ENCODE measurements at regions not wholly inside any gene's neighbourhood (a gene's known extent, or its start where the extent isn't known, plus 50 kb on each side); places are given as distances from the start of the nearest gene placed in this dataset.

- no peak for TF ChIP-seq JDP2 (CRISPR knock-in tag; IDR thresholded peaks at IDR 0.05; ENCODE audit: borderline replicate concordance)
- no peak for TF ChIP-seq ATAD3A (CRISPR knock-in tag; IDR thresholded peaks at IDR 0.05)
- no peak for TF ChIP-seq TP53 (CRISPR knock-in tag; conservative IDR thresholded peaks at IDR 0.05)
- peak; percentile 57; the same call in 1 of the 2 replicates for TF ChIP-seq MEIS1 (CRISPR knock-in tag; IDR thresholded peaks at IDR 0.05; ENCODE audit: borderline replicate concordance)
- TF ChIP-seq ZSCAN12 (CRISPR knock-in tag; IDR thresholded peaks at IDR 0.05): no peak
- TF ChIP-seq DMTF1 (CRISPR knock-in tag; IDR thresholded peaks at IDR 0.05): no peak
- TF ChIP-seq ZNF710 (CRISPR knock-in tag; IDR thresholded peaks at IDR 0.05; ENCODE audit: borderline replicate concordance): 0 out of 2 replicates have a peak, but pooled peaks have one; percentile 18
- no peak for TF ChIP-seq FOSL2 (CRISPR knock-in tag; IDR thresholded peaks at IDR 0.05)
- no peak for TF ChIP-seq ZFP37 (CRISPR knock-in tag; IDR thresholded peaks at IDR 0.05; ENCODE audit: borderline replicate concordance)
- TF ChIP-seq ZNF597 (CRISPR knock-in tag; IDR thresholded peaks at IDR 0.05): no peak
- no peak for TF ChIP-seq ZBED4 (CRISPR knock-in tag; IDR thresholded peaks at IDR 0.05; ENCODE audit: borderline replicate concordance)
- TF ChIP-seq ZNF552 (CRISPR knock-in tag; IDR thresholded peaks at IDR 0.05; ENCODE audit: borderline replicate concordance): no peak
- TF ChIP-seq SAP130 (CRISPR knock-in tag; IDR thresholded peaks at IDR 0.05; ENCODE audit: low read depth): 0 out of 2 replicates have a peak, but pooled peaks have one; percentile 35
- no peak for TF ChIP-seq ZNF503 (CRISPR knock-in tag; IDR thresholded peaks at IDR 0.05)
- TF ChIP-seq MIER3 (CRISPR knock-in tag; IDR thresholded peaks at IDR 0.05; ENCODE audit: borderline replicate concordance): no peak
- no peak for TF ChIP-seq ZNF329 (CRISPR knock-in tag; IDR thresholded peaks at IDR 0.05; ENCODE audit: low read depth)
- TF ChIP-seq PTBP1 (IDR thresholded peaks at IDR 0.05; ENCODE audit: low read depth, low read length, poor library complexity, severe bottlenecking): no peak
Observed at GRCh38 chr5:173767574-173768266, 120.4 kb upstream of the CPEB4 start (continued).

Measured in HepG2 (cell line).